GM12872 (cell line): ENCODE measurements at regions not wholly inside any gene's neighbourhood (a gene's known extent, or its start where the extent isn't known, plus 50 kb on each side); places are given as distances from the start of the nearest gene placed in this dataset.

Experiments
- CTCF ChIP-seq: IDR thresholded peaks from 3 replicates; pipeline ENCODE4 v1.5.1; 2011; ENCODE audit warnings: low read depth, mild to moderate bottlenecking, low read length, moderate library complexity; ENCODE audit not compliant: insufficient read depth

GRCh38 chr6:9986273-9986672 is 428.6 kb downstream of the TFAP2A start:
- TF ChIP-seq CTCF = no peak

- no peak for TF ChIP-seq CTCF
Observed at GRCh38 chr6:9985481-9985880, 429.4 kb downstream of the TFAP2A start.

GRCh38 chr6:9984607-9985006 is 430.3 kb downstream of the TFAP2A start:
- TF ChIP-seq CTCF = no peak

- TF ChIP-seq CTCF = no peak
Observed at GRCh38 chr6:9983168-9983567, 431.7 kb downstream of the TFAP2A start.

- TF ChIP-seq CTCF = no peak
Observed at GRCh38 chr6:9982215-9982614, 432.7 kb downstream of the TFAP2A start.

- TF ChIP-seq CTCF = no peak
Observed at GRCh38 chr6:9979996-9980395, 434.9 kb downstream of the TFAP2A start.

GRCh38 chr6:9978480-9978879 is 436.4 kb downstream of the TFAP2A start:
- no peak for TF ChIP-seq CTCF

GRCh38 chr6:9977411-9977810 is 437.5 kb downstream of the TFAP2A start:
- TF ChIP-seq CTCF = no peak
